Retinal pigment epithelial cell (primary cell): ENCODE measurements at regions not wholly inside any gene's neighbourhood (a gene's known extent, or its start where the extent isn't known, plus 50 kb on each side); places are given as distances from the start of the nearest gene placed in this dataset.

ENCODE experiments used
- DNase-seq: peaks from one replicate; pipeline ENCODE4 v3.0.0-alpha.2; 2010; ENCODE audit warnings: low read depth
- H3K4me3 ChIP-seq: 2 replicates; pipeline ENCODE4 v1.5.1; 2011; ENCODE audit warnings: mild to moderate bottlenecking, low read length, control low read depth, moderate library complexity
- TF ChIP-seq, protein P1 (sequence below): conservative IDR thresholded peaks from 2 replicates; pipeline ENCODE4 v1.5.1; 2011; ENCODE audit warnings: low read depth, low read length, control low read depth, inconsistent platforms

DNA sequence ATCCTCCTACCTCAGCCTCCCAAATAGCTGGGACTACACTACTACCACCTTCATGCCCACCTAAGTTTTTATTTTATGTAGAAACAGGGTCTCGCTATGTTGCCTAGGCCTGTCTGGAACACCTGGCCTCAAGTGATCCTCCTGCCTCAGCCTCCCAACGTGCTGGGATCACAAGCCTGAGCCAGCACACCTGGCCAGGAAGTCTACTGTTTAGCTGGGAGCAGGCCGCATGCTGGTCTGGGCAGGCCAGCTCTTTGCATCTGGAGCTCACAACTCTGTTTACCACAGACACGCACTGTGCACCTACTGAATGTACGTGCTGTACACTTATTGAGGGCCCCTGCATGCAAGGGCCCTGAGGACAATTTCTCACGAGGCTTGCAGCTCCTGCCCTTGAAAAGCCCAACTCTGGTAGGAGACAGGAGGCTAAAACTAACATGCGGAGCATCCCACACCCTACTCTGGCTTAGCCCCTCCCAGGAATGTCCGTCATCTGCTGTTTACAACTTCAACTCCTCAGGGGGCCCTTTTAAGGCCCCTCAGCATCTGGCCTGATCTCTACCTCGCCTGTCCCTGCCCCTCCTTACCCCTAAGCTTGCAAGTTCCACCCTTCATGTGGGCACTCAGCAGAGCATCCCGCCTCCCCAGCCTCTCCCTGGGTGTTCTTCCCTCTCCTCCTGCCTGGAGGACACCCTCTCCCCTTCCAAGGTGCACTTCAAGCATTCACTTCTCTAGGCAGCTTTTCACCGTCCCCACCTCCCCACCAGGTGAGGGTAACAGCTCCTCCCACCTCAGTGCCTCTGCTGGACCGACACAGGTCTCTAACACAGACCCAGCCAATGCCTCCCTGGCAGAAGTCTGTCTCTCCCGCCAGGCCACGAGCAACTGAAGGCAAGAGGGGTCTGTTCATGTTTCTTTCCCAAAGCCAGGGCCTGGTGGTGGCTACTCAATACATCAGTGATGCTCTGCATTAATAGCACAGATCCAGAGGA lies 114.2 kb upstream of the UQCRFS1 start:
- DNase-seq = no peak
- TF ChIP-seq, protein P1, sequence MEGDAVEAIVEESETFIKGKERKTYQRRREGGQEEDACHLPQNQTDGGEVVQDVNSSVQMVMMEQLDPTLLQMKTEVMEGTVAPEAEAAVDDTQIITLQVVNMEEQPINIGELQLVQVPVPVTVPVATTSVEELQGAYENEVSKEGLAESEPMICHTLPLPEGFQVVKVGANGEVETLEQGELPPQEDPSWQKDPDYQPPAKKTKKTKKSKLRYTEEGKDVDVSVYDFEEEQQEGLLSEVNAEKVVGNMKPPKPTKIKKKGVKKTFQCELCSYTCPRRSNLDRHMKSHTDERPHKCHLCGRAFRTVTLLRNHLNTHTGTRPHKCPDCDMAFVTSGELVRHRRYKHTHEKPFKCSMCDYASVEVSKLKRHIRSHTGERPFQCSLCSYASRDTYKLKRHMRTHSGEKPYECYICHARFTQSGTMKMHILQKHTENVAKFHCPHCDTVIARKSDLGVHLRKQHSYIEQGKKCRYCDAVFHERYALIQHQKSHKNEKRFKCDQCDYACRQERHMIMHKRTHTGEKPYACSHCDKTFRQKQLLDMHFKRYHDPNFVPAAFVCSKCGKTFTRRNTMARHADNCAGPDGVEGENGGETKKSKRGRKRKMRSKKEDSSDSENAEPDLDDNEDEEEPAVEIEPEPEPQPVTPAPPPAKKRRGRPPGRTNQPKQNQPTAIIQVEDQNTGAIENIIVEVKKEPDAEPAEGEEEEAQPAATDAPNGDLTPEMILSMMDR = no peak

DNA sequence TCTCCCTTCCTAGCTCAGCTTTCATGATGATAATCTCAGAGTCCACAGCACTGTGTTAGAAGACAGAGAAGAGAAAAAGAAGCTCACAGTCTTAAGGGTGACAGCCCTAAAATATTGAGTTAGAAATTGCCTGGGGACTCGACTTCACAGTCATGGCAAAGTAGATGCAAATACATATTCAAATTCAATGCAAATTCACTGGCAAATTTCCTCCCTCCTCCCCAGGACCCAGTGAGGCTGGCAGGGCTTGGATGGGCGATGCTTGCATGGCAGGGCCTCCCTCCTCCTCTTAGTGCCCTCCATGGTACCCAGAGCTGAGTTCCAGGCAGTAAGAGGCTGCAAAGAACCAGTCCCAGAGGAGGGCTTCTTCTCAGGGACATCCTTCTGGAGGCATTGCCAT lies 115.6 kb upstream of the UQCRFS1 start:
- H3K4me3 ChIP-seq = no peak overlapping the region
- DNase-seq = no peak
- TF ChIP-seq, protein P1 = no peak

More for the DNA sequence above, 114.2 kb upstream of the UQCRFS1 start:
- no peak overlapping the region for H3K4me3 ChIP-seq

DNA sequence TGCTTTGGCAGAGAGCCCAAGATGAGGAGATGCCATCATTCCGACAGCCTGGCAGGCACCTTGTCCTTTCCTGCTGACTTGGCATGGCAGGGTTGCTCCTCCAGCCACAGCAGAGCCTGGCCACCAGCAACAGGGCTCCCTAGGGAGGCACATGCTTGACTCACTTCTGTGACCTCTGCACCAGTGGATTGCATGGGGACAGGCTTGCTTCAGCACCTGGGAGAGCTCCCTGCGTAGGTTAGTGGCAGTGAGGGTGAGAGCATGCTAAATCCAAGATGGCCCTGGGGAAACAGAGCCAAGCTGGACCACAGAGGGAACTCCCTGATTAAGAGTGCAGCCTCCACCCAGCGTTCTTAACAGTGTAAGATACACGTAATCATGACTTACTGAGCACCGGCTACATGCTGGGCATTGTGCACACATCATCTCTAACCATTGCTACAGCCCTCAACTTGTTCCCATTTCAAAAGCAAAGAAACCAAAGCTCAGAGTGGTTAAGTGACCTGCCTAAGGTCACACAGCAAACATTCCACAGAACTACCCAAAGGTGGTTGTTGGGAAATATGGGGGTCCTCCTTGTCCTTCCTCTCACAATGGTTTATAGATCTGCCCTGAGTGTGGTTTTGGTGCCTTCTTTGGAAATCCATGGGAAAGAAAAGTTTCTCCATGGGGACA lies 116.6 kb upstream of the UQCRFS1 start:
- H3K4me3 ChIP-seq = no peak overlapping the region
- no peak for DNase-seq
- TF ChIP-seq, protein P1 = no peak

DNA sequence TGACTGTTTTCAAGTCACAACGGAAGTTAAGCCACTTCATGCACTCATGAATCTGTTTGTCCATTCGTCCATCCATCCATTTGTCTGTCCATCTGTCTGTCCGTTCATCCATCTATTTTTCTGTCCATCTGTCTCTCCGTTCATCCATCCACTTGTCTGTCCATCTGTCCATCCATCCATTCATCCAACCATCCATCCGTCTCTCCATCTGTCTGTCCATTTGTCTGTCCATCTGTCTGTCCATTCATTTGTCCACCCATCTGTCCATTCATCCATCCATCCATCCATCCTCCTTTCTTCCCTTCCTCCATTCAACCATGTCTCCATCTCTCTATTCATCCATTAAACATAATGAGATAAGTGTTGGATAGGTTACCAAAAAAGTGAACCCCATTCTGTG lies 123.5 kb upstream of the UQCRFS1 start:
- no peak for DNase-seq
- H3K4me3 ChIP-seq = no peak overlapping the region
- TF ChIP-seq, protein P1 = no peak

DNA sequence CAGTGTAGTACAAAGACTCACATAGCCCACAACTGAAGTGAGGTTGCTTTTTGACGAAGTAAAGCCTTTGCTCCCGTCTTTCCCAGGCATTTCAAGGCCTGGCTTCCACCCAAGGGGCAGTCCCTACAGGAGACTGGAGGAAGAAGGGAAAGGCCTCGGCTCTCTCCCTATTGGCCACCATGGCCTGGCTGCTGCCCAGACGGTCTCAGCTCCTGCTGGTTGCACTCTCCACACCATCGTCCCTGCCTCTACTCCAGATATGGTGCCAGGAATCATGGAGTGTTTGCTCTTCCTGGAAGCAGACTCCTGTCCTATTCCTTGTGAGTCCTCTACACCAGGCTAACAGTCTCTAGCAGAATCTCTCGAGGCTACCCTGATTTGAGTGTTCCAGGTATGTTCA lies 124.1 kb upstream of the UQCRFS1 start:
- TF ChIP-seq, protein P1 = no peak
- no peak for DNase-seq
- H3K4me3 ChIP-seq = no peak overlapping the region

DNA sequence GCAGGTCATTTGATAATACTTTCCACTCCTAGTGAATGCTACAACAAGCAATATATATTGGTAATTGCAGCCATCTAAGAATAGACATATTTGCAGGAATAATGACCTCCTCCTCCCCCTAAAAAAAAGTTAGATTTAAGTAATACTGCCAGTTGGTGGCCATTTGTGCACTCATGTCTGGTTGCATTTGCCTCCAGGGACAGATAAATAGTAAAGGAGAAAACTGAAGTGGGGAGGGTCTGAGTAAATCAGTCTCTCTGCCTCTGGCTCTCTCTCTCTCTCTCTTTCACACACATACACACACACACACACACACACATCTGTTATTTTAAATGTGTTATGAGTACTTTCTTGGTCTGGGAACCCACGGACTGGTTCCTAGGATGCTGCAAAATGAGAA lies 125.5 kb upstream of the UQCRFS1 start:
- TF ChIP-seq, protein P1 = no peak
- H3K4me3 ChIP-seq = no peak overlapping the region
- DNase-seq = no peak
